ENCODE measurements at regions not wholly inside any gene's neighbourhood (a gene's known extent, or its start where the extent isn't known, plus 50 kb on each side); places are given as distances from the start of the nearest gene placed in this dataset.

- H3K4me1 ChIP-seq = no peaks in the 10 kb centered on the region
- TF ChIP-seq CTCF (IDR thresholded peaks at IDR 0.05; ENCODE audit: low read depth, low read length) = no peak
- H3K9me3 ChIP-seq = no peaks in the 10 kb centered on the region
- no peaks in the 10 kb centered on the region for H3K27me3 ChIP-seq
- H3K36me3 ChIP-seq = no peaks in the 10 kb centered on the region
- no peak for DNase-seq
- H3K4me3 ChIP-seq (ENCODE audit: low read depth, low read length) = no peak overlapping the region
Measured at GRCh38 chr1:232182236-232182635, 447.7 kb downstream of the SIPA1L2 start.

- Histone ChIP-seq H3K36me3 (no peaks in the 10 kb centered on the region), H3K27me3 (no peaks in the 10 kb centered on the region), H3K4me1 (no peaks in the 10 kb centered on the region), H3K4me3 (ENCODE audit: low read depth, low read length) (no peak overlapping the region), H3K9me3 (no peaks in the 10 kb centered on the region)
- DNase-seq = no peak
- no peak for TF ChIP-seq CTCF (IDR thresholded peaks at IDR 0.05; ENCODE audit: low read depth, low read length)
Measured at GRCh38 chr1:232180779-232181136, 449.2 kb downstream of the SIPA1L2 start.

GRCh38 chr1:232179896-232180778, 449.8 kb downstream of the SIPA1L2 start:
- Histone ChIP-seq H3K9me3 (no peaks in the 10 kb centered on the region), H3K4me1 (no peaks in the 10 kb centered on the region), H3K4me3 (ENCODE audit: low read depth, low read length) (no peak overlapping the region), H3K27me3 (no peaks in the 10 kb centered on the region), H3K36me3 (no peaks in the 10 kb centered on the region)
- no peak for TF ChIP-seq CTCF (IDR thresholded peaks at IDR 0.05; ENCODE audit: low read depth, low read length)
- DNase-seq = no peak

GRCh38 chr1:232178191-232178590, 451.7 kb downstream of the SIPA1L2 start:
- Histone ChIP-seq H3K9me3 (no peaks in the 10 kb centered on the region), H3K27me3 (no peaks in the 10 kb centered on the region), H3K36me3 (no peaks in the 10 kb centered on the region), H3K4me3 (ENCODE audit: low read depth, low read length) (no peak overlapping the region), H3K4me1 (no peaks in the 10 kb centered on the region)
- no peak for TF ChIP-seq CTCF (IDR thresholded peaks at IDR 0.05; ENCODE audit: low read depth, low read length)
- DNase-seq = no peak

GRCh38 chr1:232177438-232177837, 452.5 kb downstream of the SIPA1L2 start:
- no peak for TF ChIP-seq CTCF (IDR thresholded peaks at IDR 0.05; ENCODE audit: low read depth, low read length)
- H3K9me3 ChIP-seq = no peaks in the 10 kb centered on the region
- DNase-seq = no peak
- no peaks in the 10 kb centered on the region for H3K4me1 ChIP-seq
- no peaks in the 10 kb centered on the region for H3K36me3 ChIP-seq
- H3K27me3 ChIP-seq = no peaks in the 10 kb centered on the region
- no peak overlapping the region for H3K4me3 ChIP-seq (ENCODE audit: low read depth, low read length)

GRCh38 chr1:232176222-232176621, 453.7 kb downstream of the SIPA1L2 start:
- Histone ChIP-seq H3K27me3 (no peaks in the 10 kb centered on the region), H3K36me3 (no peaks in the 10 kb centered on the region), H3K4me3 (ENCODE audit: low read depth, low read length) (no peak overlapping the region), H3K4me1 (no peaks in the 10 kb centered on the region), H3K9me3 (no peaks in the 10 kb centered on the region)
- DNase-seq = no peak
- TF ChIP-seq CTCF (IDR thresholded peaks at IDR 0.05; ENCODE audit: low read depth, low read length) = no peak
